Osteocyte (in vitro differentiated cells): ENCODE measurements at regions not wholly inside any gene's neighbourhood (a gene's known extent, or its start where the extent isn't known, plus 50 kb on each side); places are given as distances from the start of the nearest gene placed in this dataset.

ENCODE experiments used
- DNase-seq: peaks from one replicate; pipeline ENCODE4 v3.0.0; 2021; ENCODE audit warnings: mixed read lengths; ENCODE audit not compliant: unreplicated experiment; ENCODE audit errors: extremely low spot score
- H3K27ac Mint-ChIP-seq: one replicate; pipeline ENCODE4 v1.8.0; 2021; ENCODE audit warnings: mild to moderate bottlenecking, mixed read lengths; ENCODE audit not compliant: unreplicated experiment
- H3K27me3 Mint-ChIP-seq: one replicate; pipeline ENCODE4 v1.8.0; 2021; ENCODE audit warnings: mixed read lengths; ENCODE audit not compliant: unreplicated experiment
- H3K36me3 Mint-ChIP-seq: one replicate; pipeline ENCODE4 v1.8.0; 2021; ENCODE audit warnings: mixed read lengths; ENCODE audit not compliant: unreplicated experiment
- H3K4me1 Mint-ChIP-seq: one replicate; pipeline ENCODE4 v1.8.0; 2021; ENCODE audit warnings: mixed read lengths; ENCODE audit not compliant: unreplicated experiment
- H3K4me3 Mint-ChIP-seq: one replicate; pipeline ENCODE4 v1.8.0; 2021; ENCODE audit warnings: mild to moderate bottlenecking, moderate library complexity, mixed read lengths; ENCODE audit not compliant: unreplicated experiment
- H3K9me3 Mint-ChIP-seq: one replicate; pipeline ENCODE4 v1.8.0; 2021; ENCODE audit warnings: mixed read lengths; ENCODE audit not compliant: unreplicated experiment
- TF ChIP-seq, protein P1 (sequence below): fragments of 200-600 bp; sonication (generic); IDR thresholded peaks from 2 replicates; pipeline ENCODE4 v1.5.0; 2021; ENCODE audit warnings: antibody characterized with exemption, mild to moderate bottlenecking, moderate library complexity

DNA sequence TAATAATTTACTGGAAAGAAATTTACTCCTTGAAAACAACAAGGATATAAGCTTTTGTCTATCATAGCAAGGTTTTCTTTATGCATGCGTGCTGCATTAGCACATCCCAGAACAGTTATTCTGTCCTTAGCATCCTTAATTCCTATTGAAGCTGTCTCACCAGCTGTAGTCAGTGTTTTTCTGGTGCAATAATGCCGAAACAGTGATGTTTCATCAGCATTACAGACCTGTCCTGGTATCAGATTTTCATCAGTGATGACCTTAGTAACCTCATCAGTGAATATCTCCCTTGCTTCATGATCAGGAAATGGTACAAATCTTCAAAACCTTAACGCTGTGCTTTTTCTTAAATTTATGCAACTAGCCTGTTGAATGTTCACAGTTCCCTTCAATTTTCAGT is 264.7 kb upstream of the STARD13 start:
- Mint-ChIP-seq H3K27me3 (no peaks in the 10 kb centered on the region), H3K36me3 (no peaks in the 10 kb centered on the region), H3K27ac (no peak overlapping the region), H3K4me1 (peaks cover 12% of the 10 kb centered on the region), H3K4me3 (no peak overlapping the region), H3K9me3 (no peaks in the 10 kb centered on the region)
- no peak for DNase-seq
- TF ChIP-seq, protein P1, sequence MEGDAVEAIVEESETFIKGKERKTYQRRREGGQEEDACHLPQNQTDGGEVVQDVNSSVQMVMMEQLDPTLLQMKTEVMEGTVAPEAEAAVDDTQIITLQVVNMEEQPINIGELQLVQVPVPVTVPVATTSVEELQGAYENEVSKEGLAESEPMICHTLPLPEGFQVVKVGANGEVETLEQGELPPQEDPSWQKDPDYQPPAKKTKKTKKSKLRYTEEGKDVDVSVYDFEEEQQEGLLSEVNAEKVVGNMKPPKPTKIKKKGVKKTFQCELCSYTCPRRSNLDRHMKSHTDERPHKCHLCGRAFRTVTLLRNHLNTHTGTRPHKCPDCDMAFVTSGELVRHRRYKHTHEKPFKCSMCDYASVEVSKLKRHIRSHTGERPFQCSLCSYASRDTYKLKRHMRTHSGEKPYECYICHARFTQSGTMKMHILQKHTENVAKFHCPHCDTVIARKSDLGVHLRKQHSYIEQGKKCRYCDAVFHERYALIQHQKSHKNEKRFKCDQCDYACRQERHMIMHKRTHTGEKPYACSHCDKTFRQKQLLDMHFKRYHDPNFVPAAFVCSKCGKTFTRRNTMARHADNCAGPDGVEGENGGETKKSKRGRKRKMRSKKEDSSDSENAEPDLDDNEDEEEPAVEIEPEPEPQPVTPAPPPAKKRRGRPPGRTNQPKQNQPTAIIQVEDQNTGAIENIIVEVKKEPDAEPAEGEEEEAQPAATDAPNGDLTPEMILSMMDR, result no peak

DNA sequence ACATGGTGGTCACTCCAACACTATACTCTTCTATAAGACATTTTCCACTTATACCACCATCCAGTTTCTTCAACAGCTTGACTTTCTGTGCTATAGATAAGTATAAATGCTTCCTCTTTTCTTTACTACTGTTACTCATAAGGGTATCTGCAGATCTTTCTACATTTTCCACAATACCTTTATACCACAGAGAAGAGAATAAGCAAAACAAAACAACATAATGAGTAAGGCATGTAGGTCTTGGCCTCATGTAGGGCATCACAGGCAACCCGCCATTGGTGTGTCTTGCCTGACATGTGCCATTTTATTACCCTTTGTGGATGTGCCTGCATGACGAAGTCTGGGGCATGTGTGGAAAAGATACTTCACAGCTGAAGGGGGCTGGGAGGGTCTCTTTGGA is 265.3 kb upstream of the STARD13 start:
- peaks cover 18% of the 10 kb centered on the region for H3K4me1 Mint-ChIP-seq
- TF ChIP-seq, protein P1, result no peak
- no peaks in the 10 kb centered on the region for H3K27me3 Mint-ChIP-seq
- no peaks in the 10 kb centered on the region for H3K9me3 Mint-ChIP-seq
- no peak overlapping the region for H3K4me3 Mint-ChIP-seq
- no peak overlapping the region for H3K27ac Mint-ChIP-seq
- no peaks in the 10 kb centered on the region for H3K36me3 Mint-ChIP-seq
- no peak for DNase-seq

DNA sequence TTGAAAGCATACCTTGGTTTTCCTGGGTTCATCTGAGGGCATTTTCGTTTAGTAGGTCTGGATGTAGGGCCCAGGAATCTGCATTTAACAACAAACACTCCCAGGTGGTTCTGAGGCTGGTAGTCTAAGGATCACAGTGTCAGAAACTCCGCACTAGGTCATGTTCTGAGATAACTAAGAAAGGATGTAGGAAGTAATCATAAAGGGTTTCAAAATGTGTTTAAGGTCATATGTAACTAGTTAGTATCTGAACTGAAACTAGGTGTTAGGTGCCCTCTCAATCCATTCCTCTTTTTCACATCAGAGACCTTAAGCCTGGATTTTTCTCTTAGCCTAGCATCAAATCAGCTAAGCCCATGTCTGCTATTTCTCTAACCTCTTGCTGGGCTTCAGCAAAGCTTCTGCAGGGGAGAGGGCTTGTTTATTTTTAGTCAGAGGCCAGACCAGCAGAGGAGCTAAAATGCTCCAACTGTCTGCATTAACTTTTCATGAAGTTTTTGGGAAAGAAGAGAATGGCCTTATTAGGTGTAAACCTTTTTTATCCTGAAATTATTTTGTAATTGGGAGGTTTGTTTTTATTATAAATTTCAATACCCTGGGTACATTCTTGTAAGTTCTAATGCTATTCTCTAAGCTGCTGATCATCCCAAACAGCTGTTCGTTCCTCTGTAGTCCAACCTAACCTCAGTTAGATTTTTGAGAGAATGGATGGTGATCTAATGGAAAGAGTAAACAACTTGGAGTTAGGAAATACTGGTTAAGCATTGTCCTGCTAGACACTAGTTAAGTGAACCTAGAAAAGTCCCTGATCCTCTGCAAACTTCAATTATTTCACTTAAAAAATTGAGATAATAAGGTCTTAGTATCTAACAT is 262.8 kb upstream of the RFC3 start:
- H3K9me3 Mint-ChIP-seq, result no peaks in the 10 kb centered on the region

DNA sequence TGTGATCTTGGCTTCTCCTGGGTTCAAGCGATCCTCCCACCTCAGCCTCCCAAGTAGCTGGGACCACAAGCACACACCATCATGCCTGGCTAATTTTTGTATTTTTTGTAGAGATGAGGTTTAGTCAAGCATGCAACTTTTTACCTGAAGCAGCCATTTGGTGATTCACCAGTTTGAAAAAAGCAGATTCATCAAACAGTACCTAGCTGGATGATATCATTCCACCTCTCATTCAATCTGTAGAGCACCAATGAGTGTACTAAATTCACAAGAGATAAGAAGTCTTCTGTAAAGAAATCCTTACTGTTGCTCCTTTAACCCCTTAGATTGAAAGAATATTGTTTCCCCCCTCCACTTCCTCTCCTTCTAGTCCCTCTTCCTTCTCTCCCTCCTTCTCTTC is 261.1 kb upstream of the RFC3 start:
- no peaks in the 10 kb centered on the region for H3K36me3 Mint-ChIP-seq
- TF ChIP-seq, protein P1, result no peak
- H3K27me3 Mint-ChIP-seq, result no peaks in the 10 kb centered on the region
- no peak for DNase-seq
- H3K27ac Mint-ChIP-seq, result no peak overlapping the region
- no peak overlapping the region for H3K4me3 Mint-ChIP-seq
- H3K4me1 Mint-ChIP-seq, result peaks cover 28% of the 10 kb centered on the region
- H3K9me3 Mint-ChIP-seq, result no peaks in the 10 kb centered on the region

More for the DNA sequence above, 262.8 kb upstream of the RFC3 start:
- Mint-ChIP-seq H3K27me3 (no peaks in the 10 kb centered on the region), H3K36me3 (no peaks in the 10 kb centered on the region), H3K27ac (peak overlapping the region; percentile 60), H3K4me3 (no peak overlapping the region), H3K4me1 (peaks cover 19% of the 10 kb centered on the region)
- DNase-seq, result no peak
- TF ChIP-seq, protein P1, result no peak

DNA sequence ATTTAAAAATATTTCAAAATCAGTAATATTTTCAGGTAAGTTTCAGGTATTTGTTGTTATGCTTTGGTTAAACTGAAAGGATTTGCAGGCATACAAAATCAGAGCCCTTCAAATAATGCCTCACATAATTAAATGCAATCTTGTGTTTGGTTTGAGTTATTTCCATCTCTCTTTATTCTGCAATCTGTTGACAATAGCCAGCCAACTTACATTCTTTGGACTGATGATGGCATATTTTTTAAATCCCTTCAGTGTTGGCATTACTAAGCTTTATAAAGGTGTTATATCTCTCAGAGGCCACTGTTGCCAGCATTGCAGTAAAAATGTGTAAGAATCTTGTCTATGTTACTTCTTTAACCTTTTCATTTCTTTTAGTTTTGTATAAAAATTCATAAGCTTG is 257.2 kb upstream of the RFC3 start:
- H3K9me3 Mint-ChIP-seq, result peaks cover 4% of the 10 kb centered on the region
- no peak for DNase-seq
- TF ChIP-seq, protein P1, result no peak
- peaks cover 16% of the 10 kb centered on the region for H3K4me1 Mint-ChIP-seq
- H3K27me3 Mint-ChIP-seq, result no peaks in the 10 kb centered on the region
- H3K36me3 Mint-ChIP-seq, result no peaks in the 10 kb centered on the region
- no peak overlapping the region for H3K4me3 Mint-ChIP-seq
- no peak overlapping the region for H3K27ac Mint-ChIP-seq
